Spleen (tissue), 3 donors: ENCODE measurements at regions not wholly inside any gene's neighbourhood (a gene's known extent, or its start where the extent isn't known, plus 50 kb on each side); places are given as distances from the start of the nearest gene placed in this dataset.

Experiments used
- POLR2A ChIP-seq, 3 donors: fragments of 450-650 bp; IDR thresholded peaks; one replicate each; pipeline ENCODE4 v1.5.1; 2017; ENCODE audit warnings: antibody characterized with exemption in 3 of 3, mild to moderate bottlenecking in 1 of 3
- POLR2AphosphoS5 ChIP-seq, 3 donors: sonication (generic); formaldehyde crosslinking; IDR thresholded peaks; one replicate each; pipeline ENCODE4 v1.5.1; 2017; ENCODE audit warnings: antibody characterized with exemption in 3 of 3

DNA sequence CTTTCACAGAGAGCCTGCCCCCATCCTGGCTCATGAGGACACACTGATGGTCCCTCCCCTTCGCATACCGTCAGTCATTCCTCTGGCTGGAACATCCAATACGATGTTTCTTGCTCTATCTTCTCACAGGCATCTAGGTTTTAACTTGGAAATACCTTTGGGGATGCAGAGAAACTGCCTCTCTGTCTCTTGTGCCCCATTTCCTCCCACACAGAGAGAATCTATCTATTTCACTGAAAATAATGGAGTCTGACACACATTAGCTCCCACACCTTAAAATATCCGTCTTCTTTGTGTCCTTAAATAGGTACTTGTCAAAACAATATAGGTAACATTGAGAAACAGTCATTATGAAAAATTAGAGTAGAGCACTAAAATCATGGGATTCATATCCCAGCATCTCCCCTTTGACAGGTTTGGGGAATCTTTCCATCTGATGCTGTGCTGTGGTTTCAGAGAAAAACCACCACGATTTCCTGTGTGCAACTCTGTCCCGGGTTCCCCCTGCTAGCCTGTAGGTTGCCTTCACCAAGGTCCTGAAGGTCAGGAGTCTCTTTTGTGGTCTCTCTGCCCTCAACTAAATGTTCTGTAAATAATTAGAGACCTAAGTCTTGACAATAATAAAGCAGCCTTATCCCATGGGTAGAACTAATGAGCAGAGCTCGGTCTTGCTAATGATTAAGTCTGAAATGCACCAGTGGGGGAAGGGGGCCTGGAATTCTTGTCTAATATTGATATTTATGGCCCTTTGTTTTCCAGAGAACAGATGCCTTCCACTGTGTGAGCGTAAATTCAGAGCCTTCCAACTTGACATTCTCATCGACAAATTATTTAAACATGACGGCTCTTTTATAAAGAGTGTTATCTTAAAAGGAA lies 371.0 kb downstream of the ICE1 start:
- TF ChIP-seq POLR2AphosphoS5 (IDR thresholded peaks at IDR 0.05) (no peak), POLR2A (IDR thresholded peaks at IDR 0.05) (no peak)
